ENCODE measurements at regions not wholly inside any gene's neighbourhood (a gene's known extent, or its start where the extent isn't known, plus 50 kb on each side); places are given as distances from the start of the nearest gene placed in this dataset.
"Not testable (repeated sequence)": the region's sequence is repeated elsewhere in the genome, so short reads cannot be mapped to it uniquely, and the experiment has no call there.

DNA sequence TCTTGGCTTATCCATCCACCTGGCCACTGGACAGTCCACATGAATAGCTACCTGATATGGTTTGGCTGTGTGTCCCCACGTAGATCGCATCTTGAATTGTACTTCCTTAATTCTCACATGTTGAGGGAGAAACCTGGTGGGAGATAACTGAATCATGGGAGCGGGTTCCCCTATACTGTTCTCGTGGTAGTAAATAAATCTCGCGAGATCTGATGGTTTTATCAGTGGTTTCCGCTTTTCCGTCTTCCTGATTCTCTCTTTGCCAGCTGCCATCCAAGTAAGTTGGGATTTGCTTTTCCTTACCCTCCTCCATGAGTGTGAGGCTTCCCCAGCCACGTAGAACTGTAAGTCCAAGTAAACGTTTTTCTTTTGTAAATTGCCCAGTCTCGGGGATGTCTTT lies 720.8 kb downstream of the PRIM2 start:
- H3K4me3 ChIP-seq (ENCODE audit: low read depth in 2 of 2, low read length in 1 of 2) = peak overlapping the region in 1 of 2 experiments; percentile 23; a peak in 1 of 4 replicates
- H3K4me2 ChIP-seq; H3K79me2 ChIP-seq (ENCODE audit: insufficient read depth); H2AFZ ChIP-seq (ENCODE audit: low read depth); H3K27ac ChIP-seq (ENCODE audit: low read depth in 2 of 2, low read length in 1 of 2); CTCF ChIA-PET; POLR2A ChIA-PET; H4K20me1 ChIP-seq (ENCODE audit: insufficient read depth); DNase-seq; H3K36me3 ChIP-seq (replicated peaks in 1 of 2; ENCODE audit: control insufficient read depth in 1 of 2, insufficient read depth in 2 of 2, low read length in 1 of 2); H3K27me3 ChIP-seq (ENCODE audit: insufficient read depth); H3K4me1 ChIP-seq (ENCODE audit: control insufficient read depth in 1 of 2, insufficient read depth in 2 of 2, low read depth in 1 of 2, low read length in 1 of 2); H3F3A ChIP-seq (replicated peaks; ENCODE audit: insufficient read depth); H3K9ac ChIP-seq; H3K9me3 ChIP-seq; H3K9me2 ChIP-seq: not testable (repeated sequence)
- 14% methylated on average over 11 of the region's 11 CpGs for WGBS (ENCODE audit: low lambda C conversion rate)

DNA sequence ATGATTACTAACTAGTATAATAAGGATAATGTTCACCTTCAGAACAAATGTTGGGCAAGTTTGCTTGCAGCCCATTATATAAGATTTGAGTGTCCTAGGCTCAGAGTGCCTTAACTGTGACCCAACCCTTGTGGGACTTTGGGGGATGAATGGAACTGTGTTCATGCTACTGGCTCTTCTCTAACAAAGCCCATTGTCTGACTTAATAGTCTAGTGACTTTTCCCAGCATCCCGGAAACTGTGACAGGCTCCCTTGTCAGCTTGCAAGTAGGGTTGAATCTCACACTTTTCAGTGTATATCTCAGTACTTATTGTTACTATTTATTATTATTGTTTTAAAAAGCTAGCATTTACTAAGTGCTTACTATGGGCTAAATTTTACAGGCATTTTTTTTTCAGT lies 729.2 kb downstream of the PRIM2 start:
- H3F3A ChIP-seq (replicated peaks; ENCODE audit: insufficient read depth); H3K9me2 ChIP-seq; H3K27me3 ChIP-seq (ENCODE audit: insufficient read depth); H3K36me3 ChIP-seq (replicated peaks in 1 of 2; ENCODE audit: control insufficient read depth in 1 of 2, insufficient read depth in 2 of 2, low read length in 1 of 2); DNase-seq; H3K79me2 ChIP-seq (ENCODE audit: insufficient read depth); H4K20me1 ChIP-seq (ENCODE audit: insufficient read depth); H3K9me3 ChIP-seq; POLR2A ChIA-PET; CTCF ChIA-PET; H3K4me2 ChIP-seq; H2AFZ ChIP-seq (ENCODE audit: low read depth); H3K4me1 ChIP-seq (ENCODE audit: control insufficient read depth in 1 of 2, insufficient read depth in 2 of 2, low read depth in 1 of 2, low read length in 1 of 2); H3K9ac ChIP-seq; H3K27ac ChIP-seq (ENCODE audit: low read depth in 2 of 2, low read length in 1 of 2); H3K4me3 ChIP-seq (ENCODE audit: low read depth in 2 of 2, low read length in 1 of 2): not testable (repeated sequence)
- no CpG with 5 or more reads among the region's 1 CpG for WGBS (ENCODE audit: low lambda C conversion rate)

DNA sequence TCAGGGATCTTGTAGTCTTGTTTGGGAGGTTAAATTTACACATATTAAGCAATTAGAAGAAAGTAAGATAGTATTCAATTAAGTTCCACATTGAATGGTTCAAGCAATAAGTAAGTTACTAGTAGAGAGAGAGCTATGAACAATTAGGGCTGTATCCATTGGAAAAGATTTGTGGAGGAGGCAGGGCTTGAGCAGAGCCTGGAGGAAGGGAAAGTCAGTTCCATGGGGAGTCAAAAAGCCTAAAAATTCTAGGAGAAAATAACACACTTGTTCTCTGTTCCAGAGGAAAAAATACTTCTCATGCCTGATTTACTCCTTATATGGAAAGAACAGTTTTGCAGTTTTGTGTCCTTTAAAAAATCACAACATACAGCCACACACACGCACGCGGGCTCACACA lies 730.0 kb downstream of the PRIM2 start:
- H3F3A ChIP-seq (replicated peaks; ENCODE audit: insufficient read depth); H3K27me3 ChIP-seq (ENCODE audit: insufficient read depth); DNase-seq; H3K9me2 ChIP-seq; CTCF ChIA-PET; H3K4me1 ChIP-seq (ENCODE audit: control insufficient read depth in 1 of 2, insufficient read depth in 2 of 2, low read depth in 1 of 2, low read length in 1 of 2); H3K79me2 ChIP-seq (ENCODE audit: insufficient read depth); H3K4me3 ChIP-seq (ENCODE audit: low read depth in 2 of 2, low read length in 1 of 2); H3K9ac ChIP-seq; H3K4me2 ChIP-seq; H3K27ac ChIP-seq (ENCODE audit: low read depth in 2 of 2, low read length in 1 of 2); H4K20me1 ChIP-seq (ENCODE audit: insufficient read depth); H3K9me3 ChIP-seq; POLR2A ChIA-PET; H2AFZ ChIP-seq (ENCODE audit: low read depth); H3K36me3 ChIP-seq (replicated peaks in 1 of 2; ENCODE audit: control insufficient read depth in 1 of 2, insufficient read depth in 2 of 2, low read length in 1 of 2): not testable (repeated sequence)
- WGBS (ENCODE audit: low lambda C conversion rate) = 7% methylated on average over 3 of the region's 3 CpGs

DNA sequence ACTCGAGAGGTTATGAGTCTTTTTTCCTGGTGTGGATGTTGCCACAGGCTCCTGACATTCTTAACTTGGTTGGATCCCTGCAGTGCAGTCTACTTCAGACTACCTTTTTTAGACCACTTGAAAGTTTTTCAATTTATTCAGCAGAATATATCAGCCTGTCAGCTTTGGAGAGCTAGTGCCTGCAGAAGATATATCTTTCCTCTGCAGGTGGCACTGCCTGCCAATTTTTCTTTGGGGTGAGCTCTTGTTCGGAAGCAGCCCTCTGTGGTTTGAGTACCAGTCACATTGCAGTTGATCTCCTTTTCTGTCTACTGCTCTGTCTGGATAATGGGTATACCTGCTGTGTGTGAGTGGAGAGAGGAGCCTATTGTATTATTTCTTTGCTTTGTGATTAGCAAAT lies 730.4 kb downstream of the PRIM2 start:
- POLR2A ChIA-PET; H3K79me2 ChIP-seq (ENCODE audit: insufficient read depth); H3K4me3 ChIP-seq (ENCODE audit: low read depth in 2 of 2, low read length in 1 of 2); H2AFZ ChIP-seq (ENCODE audit: low read depth); H3K9me3 ChIP-seq; H3K27me3 ChIP-seq (ENCODE audit: insufficient read depth); H3K36me3 ChIP-seq (replicated peaks in 1 of 2; ENCODE audit: control insufficient read depth in 1 of 2, insufficient read depth in 2 of 2, low read length in 1 of 2); H3K9me2 ChIP-seq; H3K4me2 ChIP-seq; H3K9ac ChIP-seq; DNase-seq; H3K27ac ChIP-seq (ENCODE audit: low read depth in 2 of 2, low read length in 1 of 2); H3F3A ChIP-seq (replicated peaks; ENCODE audit: insufficient read depth); H4K20me1 ChIP-seq (ENCODE audit: insufficient read depth); H3K4me1 ChIP-seq (ENCODE audit: control insufficient read depth in 1 of 2, insufficient read depth in 2 of 2, low read depth in 1 of 2, low read length in 1 of 2); CTCF ChIA-PET: not testable (repeated sequence)
- WGBS (ENCODE audit: low lambda C conversion rate) = 0% methylated on average over 2 of the region's 2 CpGs
- TF ChIP-seq, protein P1, sequence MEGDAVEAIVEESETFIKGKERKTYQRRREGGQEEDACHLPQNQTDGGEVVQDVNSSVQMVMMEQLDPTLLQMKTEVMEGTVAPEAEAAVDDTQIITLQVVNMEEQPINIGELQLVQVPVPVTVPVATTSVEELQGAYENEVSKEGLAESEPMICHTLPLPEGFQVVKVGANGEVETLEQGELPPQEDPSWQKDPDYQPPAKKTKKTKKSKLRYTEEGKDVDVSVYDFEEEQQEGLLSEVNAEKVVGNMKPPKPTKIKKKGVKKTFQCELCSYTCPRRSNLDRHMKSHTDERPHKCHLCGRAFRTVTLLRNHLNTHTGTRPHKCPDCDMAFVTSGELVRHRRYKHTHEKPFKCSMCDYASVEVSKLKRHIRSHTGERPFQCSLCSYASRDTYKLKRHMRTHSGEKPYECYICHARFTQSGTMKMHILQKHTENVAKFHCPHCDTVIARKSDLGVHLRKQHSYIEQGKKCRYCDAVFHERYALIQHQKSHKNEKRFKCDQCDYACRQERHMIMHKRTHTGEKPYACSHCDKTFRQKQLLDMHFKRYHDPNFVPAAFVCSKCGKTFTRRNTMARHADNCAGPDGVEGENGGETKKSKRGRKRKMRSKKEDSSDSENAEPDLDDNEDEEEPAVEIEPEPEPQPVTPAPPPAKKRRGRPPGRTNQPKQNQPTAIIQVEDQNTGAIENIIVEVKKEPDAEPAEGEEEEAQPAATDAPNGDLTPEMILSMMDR (IDR thresholded peaks at IDR 0.05) = peak; percentile 41
- TF ChIP-seq RAD21 (IDR thresholded peaks at IDR 0.05; ENCODE audit: low read length) = 0 out of 2 replicates have a peak, but pooled peaks have one; percentile 8

DNA sequence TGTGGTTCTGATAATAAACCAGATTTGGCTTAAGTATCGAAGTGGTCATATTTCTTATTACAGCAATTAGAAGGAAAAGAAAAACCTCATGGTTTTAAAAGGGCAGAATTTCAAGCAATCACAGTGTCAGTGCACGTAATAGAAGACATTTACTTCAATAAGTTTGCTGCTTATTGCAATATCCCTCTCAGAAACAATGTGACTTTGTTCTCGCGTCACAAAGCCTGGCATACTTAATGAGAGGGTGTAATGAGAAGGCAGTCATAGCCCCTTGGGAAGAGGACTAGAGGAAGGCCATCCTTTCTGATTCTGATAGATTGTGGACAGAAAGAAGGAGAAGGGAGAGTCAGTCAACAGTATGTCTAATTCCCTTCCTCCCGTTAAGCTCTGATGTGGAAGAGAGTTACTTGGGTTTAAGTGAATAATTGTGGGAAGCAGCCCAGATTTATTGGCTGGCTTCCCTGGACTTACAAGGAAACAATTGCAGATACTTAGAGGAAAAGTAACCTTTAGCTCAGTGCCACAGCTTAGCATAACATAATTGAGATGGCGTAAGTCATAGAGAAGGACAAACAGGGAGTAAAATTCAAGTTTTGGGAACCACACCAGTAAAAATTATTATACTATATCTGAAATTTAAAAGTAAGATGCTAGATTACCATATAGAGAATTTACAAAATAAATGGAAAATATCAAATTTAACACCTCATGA lies 738.2 kb downstream of the PRIM2 start:
- H3K9ac ChIP-seq; H3F3A ChIP-seq (replicated peaks; ENCODE audit: insufficient read depth); CTCF ChIA-PET; H3K4me3 ChIP-seq (ENCODE audit: low read depth in 2 of 2, low read length in 1 of 2); H2AFZ ChIP-seq (ENCODE audit: low read depth); H4K20me1 ChIP-seq (ENCODE audit: insufficient read depth); H3K4me2 ChIP-seq; DNase-seq; POLR2A ChIA-PET; H3K4me1 ChIP-seq (ENCODE audit: control insufficient read depth in 1 of 2, insufficient read depth in 2 of 2, low read depth in 1 of 2, low read length in 1 of 2); H3K79me2 ChIP-seq (ENCODE audit: insufficient read depth); H3K9me3 ChIP-seq; H3K9me2 ChIP-seq; H3K27ac ChIP-seq (ENCODE audit: low read depth in 2 of 2, low read length in 1 of 2); H3K36me3 ChIP-seq (replicated peaks in 1 of 2; ENCODE audit: control insufficient read depth in 1 of 2, insufficient read depth in 2 of 2, low read length in 1 of 2); H3K27me3 ChIP-seq (ENCODE audit: insufficient read depth): not testable (repeated sequence)
- 3% methylated on average over 5 of the region's 6 CpGs for WGBS (ENCODE audit: low lambda C conversion rate)

DNA sequence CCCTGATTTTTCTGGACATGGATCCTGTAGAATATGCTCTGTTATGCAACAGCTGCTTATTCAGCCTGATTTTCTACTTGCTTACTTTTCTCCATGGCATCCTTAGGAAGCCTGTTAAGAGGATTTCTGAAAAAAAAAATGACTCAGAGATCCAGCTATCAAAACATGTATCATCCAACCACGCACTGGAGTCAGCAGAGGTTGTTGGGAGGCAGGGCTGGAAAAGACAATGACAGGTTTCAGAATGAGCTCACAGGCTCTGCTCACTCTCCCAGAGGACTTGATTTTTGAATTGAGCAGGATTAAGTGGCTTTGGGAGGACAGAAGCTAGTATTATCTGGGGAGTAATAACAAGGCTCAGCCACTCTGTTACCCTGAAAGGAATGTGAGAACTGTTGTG lies 742.3 kb downstream of the PRIM2 start:
- H3K4me2 ChIP-seq; H3K9me3 ChIP-seq; H3K79me2 ChIP-seq (ENCODE audit: insufficient read depth); H3K27me3 ChIP-seq (ENCODE audit: insufficient read depth); H2AFZ ChIP-seq (ENCODE audit: low read depth); H3K36me3 ChIP-seq (replicated peaks in 1 of 2; ENCODE audit: control insufficient read depth in 1 of 2, insufficient read depth in 2 of 2, low read length in 1 of 2); POLR2A ChIA-PET; H3F3A ChIP-seq (replicated peaks; ENCODE audit: insufficient read depth); H4K20me1 ChIP-seq (ENCODE audit: insufficient read depth); DNase-seq; H3K4me1 ChIP-seq (ENCODE audit: control insufficient read depth in 1 of 2, insufficient read depth in 2 of 2, low read depth in 1 of 2, low read length in 1 of 2); H3K9me2 ChIP-seq; H3K27ac ChIP-seq (ENCODE audit: low read depth in 2 of 2, low read length in 1 of 2); H3K9ac ChIP-seq; H3K4me3 ChIP-seq (ENCODE audit: low read depth in 2 of 2, low read length in 1 of 2); CTCF ChIA-PET: not testable (repeated sequence)
- WGBS (ENCODE audit: low lambda C conversion rate) = 0% methylated on average over 1 of the region's 1 CpG

Data from SK-N-SH (cell line).